ENCODE measurements at regions not wholly inside any gene's neighbourhood (a gene's known extent, or its start where the extent isn't known, plus 50 kb on each side); places are given as distances from the start of the nearest gene placed in this dataset.
A peak's percentile ranks its signal among the peaks of the same experiment; 100 is the strongest.

DNA sequence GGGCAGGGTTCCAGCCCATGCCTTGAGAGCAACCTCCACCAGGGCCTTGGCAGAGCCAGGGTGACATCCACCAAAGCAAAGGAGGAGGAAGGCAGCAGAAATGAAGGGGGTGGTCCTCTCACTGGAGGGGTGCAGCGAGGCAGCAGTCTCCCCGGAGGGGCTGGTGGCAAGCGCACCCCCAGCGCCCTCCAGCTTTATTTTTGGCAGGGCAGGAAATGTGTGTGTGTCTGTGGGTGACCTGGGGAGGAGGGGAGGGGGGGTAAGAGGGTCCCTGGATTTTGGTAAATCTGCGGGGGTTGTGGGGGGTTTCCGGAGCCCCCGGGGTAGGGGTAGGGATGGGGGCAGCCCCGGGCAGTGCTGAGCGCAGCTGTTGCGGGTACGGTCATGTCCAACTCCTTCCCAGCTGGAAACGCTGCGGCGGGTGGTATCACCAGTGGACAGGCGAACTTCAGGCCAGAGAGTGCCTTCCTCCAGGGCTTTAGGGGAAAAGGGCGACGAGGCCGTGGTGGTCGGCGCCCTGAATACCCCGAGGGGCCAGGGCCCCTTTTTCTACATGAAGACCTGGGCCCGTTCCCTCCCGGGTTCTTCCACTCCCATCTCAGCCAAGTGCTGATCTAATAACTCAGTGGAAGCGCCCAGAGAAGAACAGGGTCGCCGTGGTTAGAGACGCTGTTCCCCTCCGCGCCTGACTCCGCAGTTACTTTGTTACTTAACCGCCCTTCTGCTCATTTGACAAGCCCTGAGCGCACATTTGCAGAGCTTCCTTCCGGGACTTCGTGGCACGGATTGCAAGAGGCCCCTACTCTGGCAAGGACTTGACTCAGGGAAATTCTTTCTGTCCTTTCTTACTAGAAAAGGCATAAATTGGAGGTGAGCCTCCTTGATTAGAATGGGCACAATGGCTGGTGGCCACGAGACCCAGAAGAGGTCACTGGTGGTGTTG is 55.2 kb downstream of the FOS start:
- DNase-seq (ENCODE audit: low spot score) (no peak), ATAC-seq (ENCODE audit: low FRiP score) (no peak)
- TF ChIP-seq, protein P1, sequence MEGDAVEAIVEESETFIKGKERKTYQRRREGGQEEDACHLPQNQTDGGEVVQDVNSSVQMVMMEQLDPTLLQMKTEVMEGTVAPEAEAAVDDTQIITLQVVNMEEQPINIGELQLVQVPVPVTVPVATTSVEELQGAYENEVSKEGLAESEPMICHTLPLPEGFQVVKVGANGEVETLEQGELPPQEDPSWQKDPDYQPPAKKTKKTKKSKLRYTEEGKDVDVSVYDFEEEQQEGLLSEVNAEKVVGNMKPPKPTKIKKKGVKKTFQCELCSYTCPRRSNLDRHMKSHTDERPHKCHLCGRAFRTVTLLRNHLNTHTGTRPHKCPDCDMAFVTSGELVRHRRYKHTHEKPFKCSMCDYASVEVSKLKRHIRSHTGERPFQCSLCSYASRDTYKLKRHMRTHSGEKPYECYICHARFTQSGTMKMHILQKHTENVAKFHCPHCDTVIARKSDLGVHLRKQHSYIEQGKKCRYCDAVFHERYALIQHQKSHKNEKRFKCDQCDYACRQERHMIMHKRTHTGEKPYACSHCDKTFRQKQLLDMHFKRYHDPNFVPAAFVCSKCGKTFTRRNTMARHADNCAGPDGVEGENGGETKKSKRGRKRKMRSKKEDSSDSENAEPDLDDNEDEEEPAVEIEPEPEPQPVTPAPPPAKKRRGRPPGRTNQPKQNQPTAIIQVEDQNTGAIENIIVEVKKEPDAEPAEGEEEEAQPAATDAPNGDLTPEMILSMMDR (IDR thresholded peaks at IDR 0.05) = no peak

DNA sequence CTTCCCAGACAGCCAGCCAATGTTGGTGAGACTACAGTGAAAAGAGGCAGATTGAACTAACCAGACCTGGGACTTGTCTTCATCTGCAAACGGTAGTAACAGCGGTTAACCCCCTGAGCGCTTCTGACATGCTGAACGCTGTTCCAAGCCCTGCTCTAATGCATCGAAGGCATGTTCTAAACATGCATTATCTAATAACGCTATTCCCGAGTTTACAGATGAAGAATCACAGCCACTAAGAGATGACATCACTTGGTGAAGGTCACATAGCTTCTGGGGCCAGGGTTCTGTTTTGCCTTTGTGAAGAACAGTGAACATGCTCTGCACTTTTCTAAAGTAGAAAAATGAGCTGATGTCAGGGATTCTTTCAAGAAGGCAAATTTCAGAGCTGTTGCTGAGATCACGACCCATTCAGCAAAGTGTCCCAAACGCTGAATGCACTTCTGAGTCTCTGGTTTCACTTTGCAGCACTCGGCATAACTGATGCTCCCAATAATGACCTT is 56.0 kb downstream of the FOS start:
- TF ChIP-seq, protein P1 (IDR thresholded peaks at IDR 0.05) = no peak
- ATAC-seq (ENCODE audit: low FRiP score) = no peak

DNA sequence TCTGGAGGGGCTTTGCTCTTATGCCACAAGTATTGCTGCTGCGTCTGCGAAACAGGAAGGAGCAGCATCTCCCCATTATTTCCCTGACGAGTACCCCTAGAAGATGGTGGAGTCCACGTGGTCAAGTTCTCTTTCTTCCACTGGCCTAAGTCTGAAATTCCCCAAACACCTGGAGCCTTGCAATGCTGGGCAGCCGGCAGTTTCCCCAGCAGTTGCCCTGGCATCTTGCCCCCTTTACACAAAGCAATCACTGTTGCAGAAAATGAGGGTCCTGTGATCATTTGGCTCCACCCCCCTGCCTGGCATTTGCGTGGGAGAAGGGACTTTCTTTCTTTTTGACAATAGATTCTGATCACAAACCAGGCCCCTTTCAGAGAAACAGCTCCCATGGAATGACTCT is 56.9 kb downstream of the FOS start:
- ATAC-seq (ENCODE audit: low FRiP score) (no peak), DNase-seq (ENCODE audit: low spot score) (no peak)
- TF ChIP-seq, protein P1 (IDR thresholded peaks at IDR 0.05) = no peak

More for the DNA sequence above, 56.0 kb downstream of the FOS start:
- DNase-seq (ENCODE audit: low spot score) = no peak

DNA sequence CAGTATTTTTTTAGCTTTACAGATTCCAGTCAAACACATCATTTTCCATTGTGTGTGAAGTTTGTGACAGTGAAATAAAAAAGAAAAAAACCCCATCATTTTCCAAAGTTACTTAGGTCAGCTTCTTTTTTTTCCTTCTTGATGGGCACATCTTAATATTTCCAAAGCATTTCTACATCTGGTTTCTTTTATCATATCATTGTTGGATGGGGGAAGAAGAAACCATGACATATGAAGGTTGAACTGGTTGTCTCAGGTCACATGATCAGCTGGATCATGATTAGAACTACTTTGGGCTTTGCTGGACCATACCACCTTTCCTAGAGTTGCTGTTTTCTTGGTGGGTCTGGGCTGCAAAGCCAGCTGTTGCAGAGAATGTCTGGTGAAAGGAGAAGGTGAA is 59.8 kb downstream of the FOS start:
- ATAC-seq (ENCODE audit: low FRiP score) (no peak), DNase-seq (ENCODE audit: low spot score) (no peak)
- TF ChIP-seq, protein P1 (IDR thresholded peaks at IDR 0.05) = no peak

DNA sequence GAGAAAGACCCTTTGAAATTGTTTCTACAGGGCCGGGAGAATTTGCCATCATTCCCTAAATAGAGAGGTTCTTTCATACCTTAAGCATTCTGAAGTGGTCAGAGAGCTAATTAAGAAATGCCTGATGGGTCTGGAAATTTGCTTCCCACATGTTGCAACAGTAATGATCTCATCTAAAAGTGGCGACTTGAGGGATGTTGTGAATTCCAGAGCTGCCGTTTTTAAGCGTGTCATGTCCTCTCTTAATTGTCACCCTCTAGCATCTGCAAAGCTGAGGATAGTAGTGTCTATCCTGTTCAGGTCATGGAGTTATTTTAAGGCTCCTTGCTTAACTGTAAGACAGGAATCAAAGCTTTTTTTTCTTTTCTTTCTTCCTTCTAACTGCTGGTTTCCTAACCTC is 60.4 kb downstream of the FOS start:
- ATAC-seq (ENCODE audit: low FRiP score) (no peak), DNase-seq (ENCODE audit: low spot score) (no peak)
- TF ChIP-seq, protein P1 (IDR thresholded peaks at IDR 0.05) = no peak

DNA sequence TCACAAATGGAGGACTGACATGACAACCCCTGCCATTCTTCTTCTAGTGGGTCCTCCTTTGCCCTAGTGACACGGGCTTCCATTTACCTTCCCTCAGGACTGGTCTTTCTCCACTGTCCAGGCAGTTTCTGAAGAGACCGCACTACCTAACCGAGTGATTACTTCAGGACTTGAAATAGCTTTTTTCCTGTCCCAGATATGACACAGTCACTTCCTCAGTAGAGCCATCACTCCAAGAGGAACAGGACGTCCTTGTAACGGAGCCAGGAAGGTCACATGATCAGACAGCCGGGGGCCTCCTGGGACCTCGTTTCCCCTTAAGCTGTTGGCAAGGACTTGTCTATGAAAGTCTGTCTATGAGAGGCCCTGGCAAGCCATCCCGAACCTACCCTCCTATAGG is 62.3 kb downstream of the FOS start:
- ATAC-seq (ENCODE audit: low FRiP score) = peak; percentile 77
- DNase-seq (ENCODE audit: low spot score) = peak; percentile 70
- TF ChIP-seq, protein P1 (IDR thresholded peaks at IDR 0.05) = no peak

DNA sequence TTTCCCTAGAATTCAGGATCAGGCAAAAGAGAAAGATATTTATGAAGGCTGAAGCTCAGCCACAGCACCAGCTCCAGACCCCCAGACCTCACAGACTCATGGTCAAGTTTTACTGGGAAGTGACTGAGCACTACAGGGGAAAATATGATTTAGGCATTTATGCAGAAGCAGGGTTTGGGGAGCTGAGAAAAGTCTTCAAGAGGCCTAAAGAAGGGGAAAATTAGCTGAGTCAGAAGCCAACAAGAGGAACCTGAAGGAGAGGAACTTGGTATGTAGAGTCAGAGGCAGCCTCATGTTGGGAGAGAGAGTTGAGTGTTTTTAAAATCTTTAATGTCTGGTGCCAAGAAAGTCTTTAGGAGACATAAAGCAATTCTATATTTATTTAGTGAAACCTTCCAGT is 63.0 kb downstream of the FOS start:
- no peak for DNase-seq (ENCODE audit: low spot score)
- TF ChIP-seq, protein P1 (IDR thresholded peaks at IDR 0.05) = no peak
- no peak for ATAC-seq (ENCODE audit: low FRiP score)

All from omental fat pad (tissue), 3 donors.